ENCODE measurements at regions not wholly inside any gene's neighbourhood (a gene's known extent, or its start where the extent isn't known, plus 50 kb on each side); places are given as distances from the start of the nearest gene placed in this dataset.
A peak's percentile ranks its signal among the peaks of the same experiment; 100 is the strongest.

DNA sequence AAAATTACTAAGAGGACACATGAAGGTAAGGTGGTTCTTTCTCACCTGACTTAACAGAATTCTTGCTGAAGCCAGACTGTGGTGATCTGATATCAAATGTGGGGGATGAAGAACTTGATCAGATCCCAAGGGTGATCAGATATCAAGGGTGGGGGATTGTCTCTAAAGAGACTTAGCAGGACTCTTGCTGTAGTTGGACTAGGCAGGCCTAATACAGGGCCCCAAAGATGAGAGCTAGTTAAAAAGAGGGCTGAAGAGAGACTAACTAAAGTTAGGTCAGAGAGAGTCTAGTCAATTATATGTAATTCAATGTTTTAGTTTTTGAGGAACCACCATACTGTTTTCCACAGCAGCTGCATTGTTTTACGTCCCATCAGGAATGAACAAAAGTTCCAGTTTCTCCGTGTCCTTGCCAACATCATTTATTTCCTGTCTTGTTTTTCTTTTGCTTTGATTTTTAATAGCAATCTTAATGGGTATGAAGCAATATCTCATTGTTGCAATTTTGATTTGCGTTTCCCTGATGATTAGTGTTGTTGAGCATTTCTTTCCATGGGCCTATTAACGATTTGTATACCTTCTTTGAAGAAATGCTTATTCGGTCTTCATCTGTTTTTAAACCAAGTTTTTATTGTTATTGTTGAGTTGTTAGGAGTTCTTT is 77.6 kb upstream of the ALDH1A1 start:
- H3K27me3 ChIP-seq (ENCODE audit: insufficient read depth, poor library complexity, severe bottlenecking), result no peaks in the 10 kb centered on the region
- H3K9me3 ChIP-seq (ENCODE audit: severe bottlenecking), result no peaks in the 10 kb centered on the region
- H3K36me3 ChIP-seq (ENCODE audit: low read depth), result no peaks in the 10 kb centered on the region
- no peak overlapping the region for H3K4me3 ChIP-seq (ENCODE audit: severe bottlenecking)
- H3K27ac ChIP-seq (ENCODE audit: poor library complexity, severe bottlenecking), result no peak overlapping the region
- H3K4me1 ChIP-seq (ENCODE audit: insufficient read depth, poor library complexity, severe bottlenecking), result no peaks in the 10 kb centered on the region
- DNase-seq (ENCODE audit: low spot score) (no peak), ATAC-seq (ENCODE audit: low read depth) (no peak)
- TF ChIP-seq, protein P1, sequence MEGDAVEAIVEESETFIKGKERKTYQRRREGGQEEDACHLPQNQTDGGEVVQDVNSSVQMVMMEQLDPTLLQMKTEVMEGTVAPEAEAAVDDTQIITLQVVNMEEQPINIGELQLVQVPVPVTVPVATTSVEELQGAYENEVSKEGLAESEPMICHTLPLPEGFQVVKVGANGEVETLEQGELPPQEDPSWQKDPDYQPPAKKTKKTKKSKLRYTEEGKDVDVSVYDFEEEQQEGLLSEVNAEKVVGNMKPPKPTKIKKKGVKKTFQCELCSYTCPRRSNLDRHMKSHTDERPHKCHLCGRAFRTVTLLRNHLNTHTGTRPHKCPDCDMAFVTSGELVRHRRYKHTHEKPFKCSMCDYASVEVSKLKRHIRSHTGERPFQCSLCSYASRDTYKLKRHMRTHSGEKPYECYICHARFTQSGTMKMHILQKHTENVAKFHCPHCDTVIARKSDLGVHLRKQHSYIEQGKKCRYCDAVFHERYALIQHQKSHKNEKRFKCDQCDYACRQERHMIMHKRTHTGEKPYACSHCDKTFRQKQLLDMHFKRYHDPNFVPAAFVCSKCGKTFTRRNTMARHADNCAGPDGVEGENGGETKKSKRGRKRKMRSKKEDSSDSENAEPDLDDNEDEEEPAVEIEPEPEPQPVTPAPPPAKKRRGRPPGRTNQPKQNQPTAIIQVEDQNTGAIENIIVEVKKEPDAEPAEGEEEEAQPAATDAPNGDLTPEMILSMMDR (IDR thresholded peaks at IDR 0.05; ENCODE audit: poor library complexity, severe bottlenecking), result no peak

DNA sequence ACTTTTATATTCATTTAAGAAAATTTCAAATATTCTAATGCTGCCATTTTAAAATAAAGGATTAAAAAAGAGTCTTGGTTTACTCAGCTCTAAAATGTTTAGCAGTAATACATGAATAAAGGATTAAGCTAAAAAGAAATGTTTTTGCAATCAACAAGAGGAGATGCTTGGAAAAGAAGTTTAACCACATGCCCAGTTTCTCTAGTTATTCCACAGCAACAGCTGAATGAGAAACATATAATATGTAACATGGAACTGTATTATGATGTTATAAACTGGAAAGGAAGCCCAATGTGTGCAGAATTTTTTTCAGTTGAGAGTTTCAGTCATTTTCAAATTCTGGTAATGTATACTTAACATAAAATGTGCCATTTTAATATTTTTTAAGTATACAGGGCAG is 76.5 kb upstream of the ALDH1A1 start:
- TF ChIP-seq, protein P1 (IDR thresholded peaks at IDR 0.05; ENCODE audit: poor library complexity, severe bottlenecking), result no peak
- H3K27me3 ChIP-seq (ENCODE audit: insufficient read depth, poor library complexity, severe bottlenecking), result no peaks in the 10 kb centered on the region
- no peaks in the 10 kb centered on the region for H3K4me1 ChIP-seq (ENCODE audit: insufficient read depth, poor library complexity, severe bottlenecking)
- H3K4me3 ChIP-seq (ENCODE audit: severe bottlenecking), result no peak overlapping the region
- no peak for DNase-seq (ENCODE audit: low spot score)
- ATAC-seq (ENCODE audit: low read depth), result no peak
- no peak overlapping the region for H3K27ac ChIP-seq (ENCODE audit: poor library complexity, severe bottlenecking)
- H3K36me3 ChIP-seq (ENCODE audit: low read depth), result no peaks in the 10 kb centered on the region
- H3K9me3 ChIP-seq (ENCODE audit: severe bottlenecking), result no peaks in the 10 kb centered on the region

DNA sequence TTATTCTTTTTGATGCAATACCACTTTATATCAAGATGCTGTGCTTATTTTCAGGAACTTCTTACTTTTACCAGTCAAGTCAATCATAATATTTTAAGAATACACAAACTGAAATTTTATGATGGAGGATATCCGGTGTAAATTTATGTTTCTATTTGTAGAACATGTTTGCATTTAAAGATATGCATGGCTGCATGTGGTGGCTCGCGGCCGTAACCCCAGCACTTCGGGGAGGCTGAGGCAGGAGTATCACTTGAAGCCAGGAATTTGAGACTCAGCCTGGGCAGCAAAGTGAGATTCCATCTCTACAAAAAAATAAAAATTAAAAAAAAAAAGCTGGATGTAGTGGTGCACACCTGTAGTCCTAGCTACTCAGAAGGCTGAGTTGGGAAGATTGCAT is 73.5 kb upstream of the ALDH1A1 start:
- ATAC-seq (ENCODE audit: low read depth) (no peak), DNase-seq (ENCODE audit: low spot score) (no peak)
- Histone ChIP-seq H3K27me3 (ENCODE audit: insufficient read depth, poor library complexity, severe bottlenecking) (no peaks in the 10 kb centered on the region), H3K36me3 (ENCODE audit: low read depth) (no peaks in the 10 kb centered on the region), H3K27ac (ENCODE audit: poor library complexity, severe bottlenecking) (no peak overlapping the region), H3K4me1 (ENCODE audit: insufficient read depth, poor library complexity, severe bottlenecking) (no peaks in the 10 kb centered on the region), H3K4me3 (ENCODE audit: severe bottlenecking) (no peak overlapping the region), H3K9me3 (ENCODE audit: severe bottlenecking) (no peaks in the 10 kb centered on the region)
- TF ChIP-seq, protein P1 (IDR thresholded peaks at IDR 0.05; ENCODE audit: poor library complexity, severe bottlenecking), result no peak

DNA sequence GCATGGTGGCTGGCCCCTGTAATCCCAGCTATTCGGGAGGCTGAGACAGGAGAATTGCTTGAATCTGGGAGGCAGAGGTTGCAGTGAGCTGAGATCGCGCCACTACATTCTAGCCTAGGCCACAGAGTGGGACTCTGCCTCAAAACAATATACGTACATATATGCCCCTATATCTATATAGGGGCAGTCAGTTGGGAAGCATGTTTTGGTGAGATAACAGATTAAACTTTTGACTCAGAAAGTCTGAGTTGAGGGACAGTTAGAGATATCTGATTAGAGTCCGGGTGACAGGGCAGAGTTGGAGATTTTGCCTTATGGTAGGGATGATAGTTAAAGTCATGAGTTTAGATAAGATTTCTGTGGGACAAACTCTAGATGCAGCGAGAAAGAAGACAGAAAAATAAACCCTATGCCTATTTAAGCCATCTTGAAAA is 71.8 kb upstream of the ALDH1A1 start:
- TF ChIP-seq, protein P1 (IDR thresholded peaks at IDR 0.05; ENCODE audit: poor library complexity, severe bottlenecking), result no peak
- Histone ChIP-seq H3K9me3 (ENCODE audit: severe bottlenecking) (no peaks in the 10 kb centered on the region), H3K27ac (ENCODE audit: poor library complexity, severe bottlenecking) (no peak overlapping the region), H3K36me3 (ENCODE audit: low read depth) (no peaks in the 10 kb centered on the region), H3K4me1 (ENCODE audit: insufficient read depth, poor library complexity, severe bottlenecking) (no peaks in the 10 kb centered on the region), H3K4me3 (ENCODE audit: severe bottlenecking) (no peak overlapping the region), H3K27me3 (ENCODE audit: insufficient read depth, poor library complexity, severe bottlenecking) (no peaks in the 10 kb centered on the region)
- DNase-seq (ENCODE audit: low spot score) (no peak), ATAC-seq (ENCODE audit: low read depth) (no peak)

DNA sequence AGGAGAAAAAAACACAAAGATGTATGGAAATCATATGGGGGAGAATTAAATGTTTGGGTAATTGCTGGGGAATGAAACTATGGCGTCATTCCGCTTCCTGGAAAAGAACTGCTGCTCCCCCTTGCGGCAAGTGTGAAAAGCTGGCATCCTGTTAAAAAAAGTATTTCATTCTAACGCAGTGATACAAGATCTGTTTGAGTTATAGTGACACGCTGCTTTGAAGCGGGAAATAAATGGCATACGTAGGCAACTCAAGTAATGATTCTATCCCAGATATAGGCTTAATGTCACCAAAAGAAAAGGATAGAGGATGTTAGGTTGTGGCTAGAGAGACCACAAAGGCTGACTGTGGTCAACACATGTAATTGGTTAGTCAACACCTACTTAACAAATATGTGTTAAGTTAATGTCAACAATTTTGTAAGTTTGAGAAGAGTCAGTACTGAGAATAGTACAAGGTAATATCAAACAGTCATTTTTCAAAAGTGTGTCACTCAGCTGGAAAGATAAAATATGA is 70.2 kb upstream of the ALDH1A1 start:
- Histone ChIP-seq H3K9me3 (ENCODE audit: severe bottlenecking) (no peaks in the 10 kb centered on the region), H3K36me3 (ENCODE audit: low read depth) (no peaks in the 10 kb centered on the region), H3K27ac (ENCODE audit: poor library complexity, severe bottlenecking) (no peak overlapping the region), H3K4me1 (ENCODE audit: insufficient read depth, poor library complexity, severe bottlenecking) (no peaks in the 10 kb centered on the region), H3K4me3 (ENCODE audit: severe bottlenecking) (no peak overlapping the region), H3K27me3 (ENCODE audit: insufficient read depth, poor library complexity, severe bottlenecking) (no peaks in the 10 kb centered on the region)
- ATAC-seq (ENCODE audit: low read depth) (peak; percentile 36; the same call in 2 of the 3 replicates), DNase-seq (ENCODE audit: low spot score) (no peak)
- TF ChIP-seq, protein P1 (IDR thresholded peaks at IDR 0.05; ENCODE audit: poor library complexity, severe bottlenecking), result peak; percentile 95
